ENCODE measurements at regions not wholly inside any gene's neighbourhood (a gene's known extent, or its start where the extent isn't known, plus 50 kb on each side); places are given as distances from the start of the nearest gene placed in this dataset.

GRCh38 chr13:28548468-28548867 lies 53.5 kb upstream of the FLT1 start:
- TF ChIP-seq CTCF (IDR thresholded peaks at IDR 0.05; ENCODE audit: low read depth, low read length) = no peak
- H3K4me3 ChIP-seq (ENCODE audit: low read depth, low read length) = no peak overlapping the region

- no peak for TF ChIP-seq CTCF (IDR thresholded peaks at IDR 0.05; ENCODE audit: low read depth, low read length)
- no peak overlapping the region for H3K4me3 ChIP-seq (ENCODE audit: low read depth, low read length)
These were observed 50.8 kb upstream of the FLT1 start for GRCh38 chr13:28545583-28546333.

Data from WI38 (cell line).